ENCODE measurements at regions not wholly inside any gene's neighbourhood (a gene's known extent, or its start where the extent isn't known, plus 50 kb on each side); places are given as distances from the start of the nearest gene placed in this dataset.
A peak's percentile ranks its signal among the peaks of the same experiment; 100 is the strongest.

GRCh38 chr14:76974365-76974764 lies 54.1 kb downstream of the IRF2BPL start:
- DNase-seq (ENCODE audit: low spot score): no peak

- DNase-seq (ENCODE audit: low spot score): no peak
Measured at GRCh38 chr14:76971549-76971948, 57.0 kb downstream of the IRF2BPL start.

- no peak for DNase-seq (ENCODE audit: low spot score)
Measured at GRCh38 chr14:76968621-76969063, 59.9 kb downstream of the IRF2BPL start.

GRCh38 chr14:76967788-76968187 lies 60.7 kb downstream of the IRF2BPL start:
- DNase-seq (ENCODE audit: low spot score): no peak

- no peak for DNase-seq (ENCODE audit: low spot score)
Measured at GRCh38 chr14:76965232-76965631, 63.3 kb downstream of the IRF2BPL start.

- DNase-seq (ENCODE audit: low spot score): no peak
Measured at GRCh38 chr14:76964695-76965094, 63.8 kb downstream of the IRF2BPL start.

GRCh38 chr14:76963372-76963771 lies 65.1 kb downstream of the IRF2BPL start:
- no peak for DNase-seq (ENCODE audit: low spot score)

GRCh38 chr14:76962303-76962660 lies 66.2 kb downstream of the IRF2BPL start:
- no peak for DNase-seq (ENCODE audit: low spot score)

- peak; percentile 70 for DNase-seq (ENCODE audit: low spot score)
Measured at GRCh38 chr14:76961631-76962302, 66.7 kb downstream of the IRF2BPL start.

- DNase-seq (ENCODE audit: low spot score): no peak
Measured at GRCh38 chr14:76958980-76959710, 69.4 kb downstream of the IRF2BPL start.

- DNase-seq (ENCODE audit: low spot score): no peak
Measured at GRCh38 chr14:76958020-76958979, 70.2 kb downstream of the IRF2BPL start.

GRCh38 chr14:76957224-76957891 lies 71.2 kb downstream of the IRF2BPL start:
- DNase-seq (ENCODE audit: low spot score): no peak

GRCh38 chr14:76956316-76957090 lies 72.0 kb downstream of the IRF2BPL start:
- peak; percentile 55 for DNase-seq (ENCODE audit: low spot score)

GRCh38 chr14:76955575-76956315 lies 72.8 kb downstream of the IRF2BPL start:
- DNase-seq (ENCODE audit: low spot score): no peak

- DNase-seq (ENCODE audit: low spot score): no peak
Measured at GRCh38 chr14:76954394-76955190, 73.9 kb downstream of the IRF2BPL start.

GRCh38 chr14:76953311-76953945 lies 75.1 kb downstream of the IRF2BPL start:
- peak; percentile 68 for DNase-seq (ENCODE audit: low spot score)

GRCh38 chr14:76951166-76951565 lies 77.3 kb downstream of the IRF2BPL start:
- DNase-seq (ENCODE audit: low spot score): no peak

Measured in HT-29 (cell line).